ENCODE measurements at regions not wholly inside any gene's neighbourhood (a gene's known extent, or its start where the extent isn't known, plus 50 kb on each side); places are given as distances from the start of the nearest gene placed in this dataset.

GRCh38 chr4:22217480-22217879, 268.9 kb upstream of the KCNIP4 start:
- 91 to 100% methylated on average over 1 to 5 of the region's 5 CpGs for WGBS, 2 experiments (ENCODE audit: insufficient coverage in 1 of 2, insufficient read length in 1 of 2)
- no peaks in the 10 kb centered on the region for H3K27me3 ChIP-seq (ENCODE audit: control insufficient read depth, insufficient read depth, low read length, poor library complexity, severe bottlenecking)
- DNase-seq = no peak
- no peak for TF ChIP-seq CTCF (conservative IDR thresholded peaks at IDR 0.05)
- no peaks in the 10 kb centered on the region for H3K36me3 ChIP-seq (ENCODE audit: control insufficient read depth, insufficient read depth, low read length)
- H3K4me1 ChIP-seq (ENCODE audit: control insufficient read depth, insufficient read depth, low read length) = no peaks in the 10 kb centered on the region
- Mint-ChIP-seq H3K9me3 (no peaks in the 10 kb centered on the region), H3K4me3 (no peak overlapping the region), H3K27ac (no peak overlapping the region), H3K4me1 (no peaks in the 10 kb centered on the region), H3K36me3 (ENCODE audit: low read depth) (no peaks in the 10 kb centered on the region), H3K27me3 (ENCODE audit: insufficient read depth) (no peaks in the 10 kb centered on the region)
- no peak overlapping the region for H3K27ac ChIP-seq (ENCODE audit: low read depth, low read length)
- no peak overlapping the region for H3K4me3 ChIP-seq (ENCODE audit: low read length)
- no peak overlapping the region for H3K9ac ChIP-seq (ENCODE audit: extremely low read depth, low read length, poor library complexity, severe bottlenecking)
- H3K9me3 ChIP-seq (ENCODE audit: control insufficient read depth, low read length) = no peaks in the 10 kb centered on the region

GRCh38 chr4:22216278-22216677, 267.7 kb upstream of the KCNIP4 start:
- no peak for TF ChIP-seq CTCF (conservative IDR thresholded peaks at IDR 0.05)
- Histone ChIP-seq H3K9me3 (ENCODE audit: control insufficient read depth, low read length) (no peaks in the 10 kb centered on the region), H3K27ac (ENCODE audit: low read depth, low read length) (no peak overlapping the region), H3K9ac (ENCODE audit: extremely low read depth, low read length, poor library complexity, severe bottlenecking) (no peak overlapping the region), H3K4me3 (ENCODE audit: low read length) (no peak overlapping the region), H3K36me3 (ENCODE audit: control insufficient read depth, insufficient read depth, low read length) (no peaks in the 10 kb centered on the region), H3K4me1 (ENCODE audit: control insufficient read depth, insufficient read depth, low read length) (no peaks in the 10 kb centered on the region), H3K27me3 (ENCODE audit: control insufficient read depth, insufficient read depth, low read length, poor library complexity, severe bottlenecking) (no peaks in the 10 kb centered on the region)
- no peak for DNase-seq
- Mint-ChIP-seq H3K4me1 (no peaks in the 10 kb centered on the region), H3K36me3 (ENCODE audit: low read depth) (no peaks in the 10 kb centered on the region), H3K9me3 (no peaks in the 10 kb centered on the region), H3K27me3 (ENCODE audit: insufficient read depth) (no peaks in the 10 kb centered on the region), H3K27ac (no peak overlapping the region), H3K4me3 (no peak overlapping the region)
- 90 to 100% methylated on average over 1 of the region's 1 CpG for WGBS, 2 experiments (ENCODE audit: insufficient coverage in 1 of 2, insufficient read length in 1 of 2)

DNA sequence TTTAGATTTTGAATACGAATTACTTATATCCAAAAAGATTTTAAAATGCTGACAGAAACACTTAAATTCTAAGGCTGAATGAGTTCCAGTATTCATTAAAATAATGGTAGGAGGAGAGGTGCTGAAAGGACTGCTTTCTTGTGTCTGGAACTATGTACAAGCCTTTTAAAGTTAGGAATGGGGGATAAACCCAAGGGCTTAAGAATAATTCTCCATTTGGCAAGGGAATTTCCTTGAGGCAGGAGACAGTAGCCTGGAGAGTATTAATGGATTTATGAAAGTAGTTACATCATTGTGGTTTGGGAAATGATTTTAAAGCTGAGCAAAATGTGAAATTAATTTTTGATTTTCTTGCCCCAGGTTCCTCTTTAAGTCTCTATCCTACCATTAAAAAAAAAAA, 266.5 kb upstream of the KCNIP4 start:
- Mint-ChIP-seq H3K27me3 (ENCODE audit: insufficient read depth) (no peaks in the 10 kb centered on the region), H3K36me3 (ENCODE audit: low read depth) (no peaks in the 10 kb centered on the region), H3K4me3 (no peak overlapping the region), H3K27ac (no peak overlapping the region), H3K9me3 (no peaks in the 10 kb centered on the region), H3K4me1 (no peaks in the 10 kb centered on the region)
- H3K9ac ChIP-seq (ENCODE audit: extremely low read depth, low read length, poor library complexity, severe bottlenecking) = no peak overlapping the region
- H3K4me1 ChIP-seq (ENCODE audit: control insufficient read depth, insufficient read depth, low read length) = no peaks in the 10 kb centered on the region
- no peak overlapping the region for H3K4me3 ChIP-seq (ENCODE audit: low read length)
- H3K27ac ChIP-seq (ENCODE audit: low read depth, low read length) = no peak overlapping the region
- DNase-seq = no peak
- H3K27me3 ChIP-seq (ENCODE audit: control insufficient read depth, insufficient read depth, low read length, poor library complexity, severe bottlenecking) = no peaks in the 10 kb centered on the region
- no peaks in the 10 kb centered on the region for H3K36me3 ChIP-seq (ENCODE audit: control insufficient read depth, insufficient read depth, low read length)
- no peaks in the 10 kb centered on the region for H3K9me3 ChIP-seq (ENCODE audit: control insufficient read depth, low read length)
- TF ChIP-seq CTCF (conservative IDR thresholded peaks at IDR 0.05) = no peak
- WGBS, 2 experiments (ENCODE audit: insufficient coverage in 1 of 2, insufficient read length in 1 of 2) = no CpG with 5 or more reads among the region's 1 CpG

Data from endodermal cell (in vitro differentiated cells).